NB4 (cell line): ENCODE measurements at regions not wholly inside any gene's neighbourhood (a gene's known extent, or its start where the extent isn't known, plus 50 kb on each side); places are given as distances from the start of the nearest gene placed in this dataset.

Experiments used
- CTCF ChIP-seq: IDR thresholded peaks from one replicate; pipeline ENCODE4 v1.5.1; 2012; ENCODE audit warnings: low read depth, low read length
- MAX ChIP-seq: IDR thresholded peaks from 2 replicates; pipeline ENCODE4 v1.6.1; 2011; ENCODE audit warnings: low read depth, low read length
- POLR2A ChIP-seq: IDR thresholded peaks from 2 replicates; pipeline ENCODE4 v1.6.1; 2011; ENCODE audit warnings: mild to moderate bottlenecking; ENCODE audit not compliant: insufficient read length; ENCODE audit errors: extremely low read depth

GRCh38 chr7:94336009-94336408 is 58.7 kb upstream of the COL1A2 start:
- no peak for TF ChIP-seq POLR2A
- TF ChIP-seq CTCF = no peak
- no peak for TF ChIP-seq MAX
